Fibroblast of peridontal ligament (primary cell): ENCODE measurements at regions not wholly inside any gene's neighbourhood (a gene's known extent, or its start where the extent isn't known, plus 50 kb on each side); places are given as distances from the start of the nearest gene placed in this dataset.

Source experiments
- DNase-seq: peaks from one replicate; pipeline ENCODE4 v3.0.0-alpha.2; 2010; ENCODE audit errors: extremely low read depth

DNA sequence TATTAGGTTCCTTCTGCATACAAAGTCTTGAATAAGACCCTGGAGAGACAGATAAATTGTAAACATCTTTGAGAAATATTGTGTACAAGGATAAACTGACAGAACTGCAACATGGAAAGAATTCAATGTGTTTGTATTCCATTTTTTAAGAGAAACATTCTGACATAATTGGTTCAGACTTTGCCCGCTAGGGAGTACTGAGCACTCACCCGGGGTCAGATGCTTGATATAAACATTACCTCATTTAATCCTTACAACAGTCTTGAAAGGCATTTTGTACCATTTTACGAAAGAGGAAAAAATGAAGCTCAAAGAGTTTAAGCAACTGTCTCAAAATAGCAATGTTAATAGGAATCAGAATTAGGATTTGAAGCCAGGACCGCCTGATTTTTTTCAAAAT lies 416.7 kb upstream of the CRIM1 start:
- DNase-seq = no peak

DNA sequence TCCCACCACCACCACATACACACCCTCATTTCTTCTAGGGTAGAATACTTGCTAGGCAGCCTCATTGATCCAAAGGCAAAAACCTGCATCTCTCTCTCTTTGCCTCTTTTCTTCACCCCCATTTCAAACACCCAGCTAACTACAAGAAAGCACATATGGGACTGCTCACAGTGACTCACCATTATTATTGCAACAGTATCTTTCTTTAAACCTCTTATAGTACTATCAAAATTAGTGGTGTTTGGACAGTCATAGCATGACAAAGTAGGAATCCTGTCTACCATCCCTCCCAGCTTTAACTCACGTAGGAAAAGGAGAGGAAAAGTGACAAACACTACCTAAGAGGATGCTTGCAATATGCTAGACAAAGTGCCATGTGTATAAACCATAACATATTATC lies 422.5 kb upstream of the CRIM1 start:
- no peak for DNase-seq

- DNase-seq = no peak
Measured at GRCh38 chr2:35932276-35932963, 423.2 kb upstream of the CRIM1 start.

GRCh38 chr2:35931626-35932025 lies 424.0 kb upstream of the CRIM1 start:
- no peak for DNase-seq

GRCh38 chr2:35931115-35931514 lies 424.5 kb upstream of the CRIM1 start:
- DNase-seq = no peak

- DNase-seq = no peak
Measured at GRCh38 chr2:35929551-35929950, 426.0 kb upstream of the CRIM1 start.

GRCh38 chr2:35920061-35920460 lies 435.5 kb upstream of the CRIM1 start:
- no peak for DNase-seq

DNA sequence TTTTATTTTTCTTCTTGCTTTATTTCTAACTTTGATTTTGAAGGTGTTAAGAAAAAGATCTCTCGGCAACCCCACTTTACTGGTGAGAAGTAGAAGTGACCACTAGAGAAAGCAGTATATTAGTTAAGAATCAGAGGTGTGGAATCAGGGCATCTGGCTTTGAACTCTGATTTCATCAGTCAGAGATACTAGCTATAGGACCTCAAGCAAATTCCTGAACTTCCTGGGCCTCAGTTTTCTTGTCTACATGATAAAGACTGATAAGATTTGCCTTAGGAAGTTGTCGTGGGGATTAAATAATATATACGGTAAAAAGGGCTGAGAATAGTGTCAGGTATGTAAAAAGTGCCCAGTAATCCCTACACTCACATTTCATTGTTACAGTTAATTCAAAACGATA lies 440.3 kb upstream of the CRIM1 start:
- no peak for DNase-seq

GRCh38 chr2:35891936-35892335 lies 463.6 kb upstream of the CRIM1 start:
- DNase-seq = no peak

- no peak for DNase-seq
Measured at GRCh38 chr2:35891528-35891927, 464.1 kb upstream of the CRIM1 start.

GRCh38 chr2:35887146-35887545 lies 468.4 kb upstream of the CRIM1 start:
- no peak for DNase-seq

DNA sequence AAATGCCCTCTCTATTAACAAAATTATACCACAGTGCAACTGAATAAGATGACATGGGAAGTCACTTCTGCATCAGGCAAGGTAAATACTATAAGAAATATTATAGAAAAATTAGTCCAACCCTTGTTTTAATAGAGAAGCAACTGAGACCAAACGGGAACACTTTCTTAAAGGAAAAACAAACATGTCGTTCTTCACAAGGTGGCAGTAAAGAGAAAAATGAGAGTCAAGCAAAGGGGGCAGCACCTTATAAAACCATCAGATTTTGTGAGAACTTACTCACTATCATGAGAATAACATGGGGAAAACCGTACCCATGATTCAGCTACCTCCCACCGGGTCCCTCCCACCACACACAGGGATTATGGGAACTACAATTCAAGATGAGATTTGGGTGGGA lies 481.7 kb upstream of the CRIM1 start:
- DNase-seq = no peak

- peak; percentile 1 for DNase-seq
Measured at GRCh38 chr2:35871672-35872071, 483.9 kb upstream of the CRIM1 start.

- no peak for DNase-seq
Measured at GRCh38 chr2:35870713-35871112, 484.9 kb upstream of the CRIM1 start.

GRCh38 chr2:35864141-35864540 lies 491.4 kb upstream of the CRIM1 start:
- no peak for DNase-seq

GRCh38 chr2:35858216-35858615 lies 497.4 kb upstream of the CRIM1 start:
- DNase-seq = no peak

DNA sequence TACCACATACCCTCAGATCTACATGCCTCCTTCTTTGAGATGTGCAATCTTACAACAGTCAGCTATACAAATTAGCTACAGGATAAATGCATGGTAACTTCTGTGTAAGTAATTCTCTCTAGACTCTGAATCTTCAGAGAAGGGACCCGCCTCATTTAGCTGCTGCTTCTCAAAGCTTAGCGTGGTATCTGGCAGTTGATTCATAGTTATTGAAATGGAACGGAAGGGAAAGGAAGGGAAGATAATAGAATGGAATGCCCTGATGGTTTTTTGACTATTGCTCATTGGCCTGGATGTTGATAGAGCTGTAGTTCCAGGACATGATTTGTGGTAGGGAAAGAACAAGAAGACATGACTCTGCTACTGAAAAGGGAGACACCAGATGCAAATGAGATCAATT lies 498.1 kb upstream of the CRIM1 start:
- DNase-seq = no peak

DNA sequence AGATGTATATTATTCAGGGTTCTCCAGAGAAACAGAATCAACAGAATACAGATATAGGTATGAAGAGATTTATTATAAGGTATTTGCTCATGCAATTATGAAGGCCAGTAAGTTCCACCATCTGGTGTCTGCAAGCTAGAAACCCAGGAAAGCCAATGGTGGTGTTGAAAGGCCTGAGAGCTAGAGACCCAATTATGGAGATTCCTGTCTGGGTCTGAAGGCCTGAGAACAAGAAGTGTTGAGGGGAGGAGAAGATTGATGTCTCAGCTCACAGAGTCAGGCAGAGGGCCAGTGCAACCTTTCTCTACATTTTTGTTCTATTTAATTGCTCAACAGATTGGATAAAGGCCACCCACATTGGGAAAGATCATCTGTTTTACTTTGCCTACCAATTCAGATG lies 524.2 kb upstream of the CRIM1 start:
- no peak for DNase-seq

GRCh38 chr2:35830833-35831232 lies 524.7 kb upstream of the CRIM1 start:
- DNase-seq = no peak

DNA sequence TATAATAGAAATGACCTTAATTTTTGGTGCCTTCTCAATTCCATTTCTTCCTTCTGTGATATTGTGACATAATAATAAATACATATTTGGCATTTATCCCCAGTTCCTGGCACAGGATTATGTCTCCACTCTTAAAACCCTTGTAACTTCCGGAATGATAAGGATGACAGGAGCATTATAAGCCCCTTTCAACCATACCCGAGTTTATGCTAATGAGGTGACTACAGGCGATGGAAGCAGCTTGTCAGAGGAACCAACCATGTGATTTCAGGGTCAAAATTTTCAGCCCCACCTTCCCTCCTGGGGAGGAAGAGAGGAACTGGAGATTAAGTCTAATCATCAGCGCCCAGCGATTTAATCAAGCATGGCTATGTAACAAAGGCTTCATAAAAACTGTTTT lies 528.5 kb upstream of the CRIM1 start:
- DNase-seq = no peak

- DNase-seq = no peak
Measured at GRCh38 chr2:35822716-35823115, 532.9 kb upstream of the CRIM1 start.

DNA sequence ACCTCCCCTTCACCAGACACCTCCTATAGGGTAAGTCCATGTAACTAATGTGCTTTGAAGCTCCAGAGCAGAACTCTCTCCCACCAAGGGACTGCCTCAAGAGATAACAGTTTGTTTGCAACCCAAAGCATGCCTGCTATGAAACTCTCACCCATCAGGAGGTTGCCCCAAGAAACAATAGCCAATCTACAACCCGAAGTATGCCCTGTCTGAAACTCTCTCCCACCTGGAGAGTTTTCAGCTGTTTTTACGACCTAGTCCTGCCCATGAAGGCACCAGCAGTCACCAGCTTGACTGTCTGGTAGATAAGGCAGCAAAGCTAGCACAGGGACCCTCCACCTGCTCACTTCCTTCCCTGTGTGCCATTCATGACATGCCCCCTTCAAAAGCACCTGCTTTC lies 533.9 kb upstream of the CRIM1 start:
- no peak for DNase-seq

GRCh38 chr2:35820391-35820790 lies 535.2 kb upstream of the CRIM1 start:
- DNase-seq = no peak

- no peak for DNase-seq
Measured at GRCh38 chr2:35819033-35819432, 536.5 kb upstream of the CRIM1 start.
